SK-N-MC (cell line): ENCODE measurements at regions not wholly inside any gene's neighbourhood (a gene's known extent, or its start where the extent isn't known, plus 50 kb on each side); places are given as distances from the start of the nearest gene placed in this dataset.

Experiments used
- DNase-seq: peaks from one replicate; pipeline ENCODE4 v3.0.0-alpha.2; 2011; ENCODE audit warnings: low read depth, low spot score
- H3K27ac ChIP-seq: fragments of 200-600 bp; sonication (generic); 2 replicates; pipeline ENCODE4 v1.5.1; 2016; ENCODE audit warnings: mixed run types
- H3K36me3 ChIP-seq: fragments of 200-600 bp; sonication (generic); 2 replicates; pipeline ENCODE4 v1.6.1; 2017; ENCODE audit warnings: antibody characterized with exemption, low read length, mixed read lengths; ENCODE audit not compliant: insufficient read depth
- H3K4me3 ChIP-seq: fragments of 200-600 bp; sonication (generic); 2 replicates; pipeline ENCODE4 v1.5.1; 2016
- H3K9ac ChIP-seq: fragments of 200-600 bp; sonication (generic); 2 replicates; pipeline ENCODE4 v1.8.0; 2017; ENCODE audit warnings: mixed run types, mixed read lengths; ENCODE audit not compliant: insufficient read length
- H3K9me3 ChIP-seq: fragments of 200-600 bp; sonication (generic); 2 replicates; pipeline ENCODE4 v1.6.1; 2017; ENCODE audit warnings: low read depth, mild to moderate bottlenecking, antibody characterized with exemption, low read length, moderate library complexity, mixed read lengths
- EZH2 ChIP-seq: fragments of 200-600 bp; sonication (generic); IDR thresholded peaks from one replicate; pipeline ENCODE4 v1.6.1; 2017; ENCODE audit warnings: antibody characterized with exemption
- FOXP2 ChIP-seq: optimal IDR thresholded peaks from 2 replicates; pipeline ENCODE3; 2011; ENCODE audit warnings: mild to moderate bottlenecking, moderate library complexity; ENCODE audit not compliant: insufficient read depth; ENCODE audit errors: extremely low read length, control extremely low read depth
- POLR2AphosphoS5 ChIP-seq: IDR thresholded peaks from 2 replicates; pipeline ENCODE4 v1.6.1; 2012; ENCODE audit warnings: mild to moderate bottlenecking, low read depth, low read length, borderline replicate concordance

- TF ChIP-seq POLR2AphosphoS5: no peak
- no peak for TF ChIP-seq FOXP2
- TF ChIP-seq EZH2: no peak
- Histone ChIP-seq H3K27ac (no peak overlapping the region), H3K9me3 (no peaks in the 10 kb centered on the region), H3K36me3 (no peaks in the 10 kb centered on the region), H3K4me3 (no peak overlapping the region), H3K9ac (no peak overlapping the region)
- no peak for DNase-seq
These were observed 77.2 kb upstream of the OTOS start for GRCh38 chr2:240217431-240218301.

DNA sequence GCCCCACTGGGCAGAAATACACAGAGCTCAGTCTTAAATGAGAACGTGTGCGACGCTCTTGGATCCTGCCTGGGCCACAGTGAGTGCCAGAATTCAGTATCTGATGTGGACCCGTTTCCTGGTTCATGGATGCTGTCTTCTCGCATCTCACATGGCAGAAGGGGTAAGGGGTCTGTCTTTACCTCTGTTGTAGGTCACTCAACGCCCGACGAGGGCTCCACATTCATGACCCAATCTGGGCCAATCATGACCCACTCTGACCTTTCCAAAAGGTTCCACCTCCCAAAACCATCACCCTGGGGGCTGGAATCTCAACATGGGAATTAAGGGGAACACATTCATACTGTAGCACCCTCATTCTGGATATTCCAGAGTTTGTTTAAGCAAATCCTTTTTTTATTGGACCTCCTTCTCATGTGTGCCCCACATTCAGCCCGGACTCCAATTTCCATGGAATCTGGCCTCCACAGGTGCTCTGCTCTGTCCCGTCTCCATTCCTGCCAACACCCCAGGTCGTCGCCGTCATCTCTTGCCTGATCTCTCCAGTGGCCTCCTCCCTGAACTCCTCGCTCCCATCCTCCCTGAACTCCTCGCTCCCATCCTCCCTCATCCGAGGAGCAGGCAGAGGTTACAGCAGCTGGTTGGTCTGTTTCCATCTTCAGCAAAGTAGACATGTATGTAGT, 78.9 kb upstream of the OTOS start:
- Histone ChIP-seq H3K36me3 (no peaks in the 10 kb centered on the region), H3K9ac (no peak overlapping the region), H3K4me3 (no peak overlapping the region), H3K27ac (no peak overlapping the region), H3K9me3 (no peaks in the 10 kb centered on the region)
- no peak for DNase-seq
- TF ChIP-seq POLR2AphosphoS5 (no peak), EZH2 (no peak), FOXP2 (no peak)

GRCh38 chr2:240220371-240220770, 79.9 kb upstream of the OTOS start:
- no peak overlapping the region for H3K27ac ChIP-seq
- H3K9ac ChIP-seq: no peak overlapping the region
- DNase-seq: no peak
- TF ChIP-seq POLR2AphosphoS5 (no peak), FOXP2 (no peak), EZH2 (no peak)
- H3K9me3 ChIP-seq: no peaks in the 10 kb centered on the region
- H3K4me3 ChIP-seq: no peak overlapping the region
- H3K36me3 ChIP-seq: no peaks in the 10 kb centered on the region

GRCh38 chr2:240223631-240224030, 83.2 kb upstream of the OTOS start:
- TF ChIP-seq FOXP2 (no peak), EZH2 (no peak), POLR2AphosphoS5 (no peak)
- no peaks in the 10 kb centered on the region for H3K9me3 ChIP-seq
- H3K4me3 ChIP-seq: no peak overlapping the region
- no peaks in the 10 kb centered on the region for H3K36me3 ChIP-seq
- H3K9ac ChIP-seq: no peak overlapping the region
- no peak for DNase-seq
- no peak overlapping the region for H3K27ac ChIP-seq

- Histone ChIP-seq H3K27ac (no peak overlapping the region), H3K9ac (no peak overlapping the region), H3K36me3 (no peaks in the 10 kb centered on the region), H3K9me3 (no peaks in the 10 kb centered on the region), H3K4me3 (no peak overlapping the region)
- TF ChIP-seq POLR2AphosphoS5: no peak
- TF ChIP-seq FOXP2: no peak
- TF ChIP-seq EZH2: no peak
- no peak for DNase-seq
These were observed 84.2 kb upstream of the OTOS start for GRCh38 chr2:240224676-240225075.

- TF ChIP-seq POLR2AphosphoS5: no peak
- TF ChIP-seq EZH2: no peak
- no peak for TF ChIP-seq FOXP2
- H3K36me3 ChIP-seq: no peaks in the 10 kb centered on the region
- H3K4me3 ChIP-seq: no peak overlapping the region
- H3K9ac ChIP-seq: no peak overlapping the region
- H3K27ac ChIP-seq: no peak overlapping the region
- no peak for DNase-seq
- no peaks in the 10 kb centered on the region for H3K9me3 ChIP-seq
These were observed 84.7 kb upstream of the OTOS start for GRCh38 chr2:240225131-240225530.

- H3K36me3 ChIP-seq: no peaks in the 10 kb centered on the region
- no peak for DNase-seq
- no peak overlapping the region for H3K27ac ChIP-seq
- TF ChIP-seq FOXP2 (no peak), POLR2AphosphoS5 (no peak), EZH2 (no peak)
- no peak overlapping the region for H3K4me3 ChIP-seq
- H3K9ac ChIP-seq: no peak overlapping the region
- H3K9me3 ChIP-seq: no peaks in the 10 kb centered on the region
These were observed 85.4 kb upstream of the OTOS start for GRCh38 chr2:240225660-240226475.

DNA sequence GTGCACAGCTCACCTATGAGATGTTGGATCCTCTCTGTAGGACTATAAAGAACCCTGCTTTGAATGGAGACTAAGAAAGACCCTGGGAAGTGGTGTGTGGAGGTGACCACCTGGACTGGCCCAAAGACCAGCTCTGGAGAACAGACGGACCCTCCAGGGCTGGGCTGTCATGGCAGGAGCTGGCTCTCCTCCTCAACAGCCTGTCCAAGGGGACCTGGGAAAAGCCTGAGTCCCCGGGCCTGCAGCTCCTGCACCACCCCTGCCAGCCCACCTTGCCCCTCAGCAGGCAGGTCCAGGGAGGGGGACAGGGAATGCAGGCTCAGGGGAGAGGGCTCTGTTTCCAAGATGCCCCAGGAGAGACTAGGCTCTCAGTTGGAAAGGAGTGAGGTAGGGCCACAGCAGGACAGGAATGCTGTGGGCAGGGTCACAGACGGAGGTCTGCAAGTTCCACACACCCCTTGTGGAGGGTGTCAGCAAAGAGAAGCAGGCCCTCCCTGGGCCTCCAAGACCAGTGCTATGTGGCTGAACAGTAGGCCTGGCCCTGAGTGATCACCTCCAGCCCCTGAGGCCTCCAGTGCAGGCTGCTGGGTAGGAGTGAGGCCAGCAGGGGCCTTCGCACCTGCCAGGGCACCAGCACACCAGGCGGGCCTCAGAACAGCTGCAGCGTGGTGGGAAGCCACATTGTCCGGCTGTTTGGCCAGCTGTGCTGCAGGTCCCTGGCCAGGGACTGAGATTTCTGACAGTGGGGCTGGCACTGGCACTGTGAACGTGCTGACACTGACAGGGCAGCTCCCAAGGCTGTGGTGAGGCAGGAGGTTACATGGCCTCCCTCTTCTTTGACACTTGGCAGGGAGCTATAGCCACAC, 86.4 kb upstream of the OTOS start:
- Histone ChIP-seq H3K9ac (no peak overlapping the region), H3K4me3 (no peak overlapping the region), H3K27ac (no peak overlapping the region), H3K36me3 (no peaks in the 10 kb centered on the region), H3K9me3 (no peaks in the 10 kb centered on the region)
- no peak for TF ChIP-seq EZH2
- no peak for TF ChIP-seq POLR2AphosphoS5
- TF ChIP-seq FOXP2: no peak
- DNase-seq: no peak
